GM21528 (cell line): ENCODE measurements at regions not wholly inside any gene's neighbourhood (a gene's known extent, or its start where the extent isn't known, plus 50 kb on each side); places are given as distances from the start of the nearest gene placed in this dataset.

Source experiments
- ATAC-seq: cut with Tn5 transposase; IDR thresholded peaks from one replicate; pipeline ENCODE4 v1.9.1; 2021; ENCODE audit warnings: mild to moderate bottlenecking, moderate library complexity; ENCODE audit not compliant: unreplicated experiment, low FRiP score

- ATAC-seq: no peak
Measured at GRCh38 chr1:83813576-83813975, 185.4 kb downstream of the TTLL7 start.

GRCh38 chr1:83810144-83810543 lies 188.8 kb downstream of the TTLL7 start:
- ATAC-seq: no peak

GRCh38 chr1:83808536-83808935 lies 190.4 kb downstream of the TTLL7 start:
- ATAC-seq: no peak

- ATAC-seq: no peak
Measured at GRCh38 chr1:83807821-83808220, 191.1 kb downstream of the TTLL7 start.

GRCh38 chr1:83807231-83807630 lies 191.7 kb downstream of the TTLL7 start:
- no peak for ATAC-seq

- no peak for ATAC-seq
Measured at GRCh38 chr1:83805921-83806320, 193.0 kb downstream of the TTLL7 start.

- no peak for ATAC-seq
Measured at GRCh38 chr1:83802460-83803152, 196.3 kb downstream of the TTLL7 start.

GRCh38 chr1:83802023-83802422 lies 196.9 kb downstream of the TTLL7 start:
- no peak for ATAC-seq

GRCh38 chr1:83800066-83800465 lies 198.9 kb downstream of the TTLL7 start:
- ATAC-seq: no peak

GRCh38 chr1:83799594-83799993 lies 199.3 kb downstream of the TTLL7 start:
- ATAC-seq: no peak

- ATAC-seq: no peak
Measured at GRCh38 chr1:83798965-83799364, 200.0 kb downstream of the TTLL7 start.

GRCh38 chr1:83796409-83796808 lies 202.5 kb downstream of the TTLL7 start:
- ATAC-seq: no peak

- no peak for ATAC-seq
Measured at GRCh38 chr1:83794384-83794783, 204.5 kb downstream of the TTLL7 start.

- ATAC-seq: no peak
Measured at GRCh38 chr1:83791821-83792437, 207.0 kb downstream of the TTLL7 start.

- ATAC-seq: no peak
Measured at GRCh38 chr1:83790446-83790845, 208.5 kb downstream of the TTLL7 start.

GRCh38 chr1:83787246-83787998 lies 211.5 kb downstream of the TTLL7 start:
- ATAC-seq: no peak

GRCh38 chr1:83781667-83782066 lies 217.3 kb downstream of the TTLL7 start:
- no peak for ATAC-seq

GRCh38 chr1:83779565-83779964 lies 219.4 kb downstream of the TTLL7 start:
- ATAC-seq: no peak

- ATAC-seq: no peak
Measured at GRCh38 chr1:83777758-83778101, 221.2 kb downstream of the TTLL7 start.

- ATAC-seq: no peak
Measured at GRCh38 chr1:83776913-83777757, 221.8 kb downstream of the TTLL7 start.
